Hepatocyte (in vitro differentiated cells): ENCODE measurements at regions not wholly inside any gene's neighbourhood (a gene's known extent, or its start where the extent isn't known, plus 50 kb on each side); places are given as distances from the start of the nearest gene placed in this dataset.
A peak's percentile ranks its signal among the peaks of the same experiment; 100 is the strongest.

Source experiments
- DNase-seq: peaks from one replicate; pipeline ENCODE4 v3.0.0-alpha.2; 2016; ENCODE audit warnings: low spot score
- H2AFZ ChIP-seq: fragments of 200-600 bp; sonication (generic); 2 replicates; pipeline ENCODE4 v1.6.0; 2016; ENCODE audit warnings: antibody characterized with exemption, mild to moderate bottlenecking
- H3K27ac ChIP-seq: fragments of 200-600 bp; sonication (generic); 2 replicates; pipeline ENCODE4 v1.5.1; 2016; ENCODE audit warnings: mild to moderate bottlenecking
- H3K27me3 ChIP-seq: fragments of 200-600 bp; sonication (generic); 2 replicates; pipeline ENCODE4 v1.6.1; 2016
- H3K36me3 ChIP-seq: fragments of 200-600 bp; sonication (generic); replicated peaks from 2 replicates; pipeline ENCODE4 v1.5.1; 2016; ENCODE audit warnings: low read depth; ENCODE audit not compliant: insufficient read depth
- H3K4me1 ChIP-seq: fragments of 200-600 bp; sonication (generic); 2 replicates; pipeline ENCODE4 v1.5.1; 2016; ENCODE audit warnings: mild to moderate bottlenecking, moderate library complexity; ENCODE audit not compliant: insufficient read depth
- H3K4me2 ChIP-seq: fragments of 200-600 bp; sonication (generic); 2 replicates; pipeline ENCODE4 v1.6.0; 2016
- H3K4me3 ChIP-seq: fragments of 200-600 bp; sonication (generic); 2 replicates; pipeline ENCODE4 v1.5.1; 2016; ENCODE audit warnings: mild to moderate bottlenecking
- H3K79me2 ChIP-seq: fragments of 200-600 bp; sonication (generic); 2 replicates; pipeline ENCODE4 v1.6.0; 2017; ENCODE audit warnings: mild to moderate bottlenecking
- H3K9me2 ChIP-seq: fragments of 200-600 bp; sonication (generic); replicated peaks from 2 replicates; pipeline ENCODE4 v1.6.0; 2017; ENCODE audit warnings: mild to moderate bottlenecking; ENCODE audit not compliant: insufficient read depth
- H3K9me3 ChIP-seq: fragments of 200-600 bp; sonication (generic); 2 replicates; pipeline ENCODE4 v1.5.1; 2016; ENCODE audit warnings: low read depth, mild to moderate bottlenecking
- H4K20me1 ChIP-seq: fragments of 200-600 bp; sonication (generic); 2 replicates; pipeline ENCODE4 v1.6.0; 2016; ENCODE audit warnings: mild to moderate bottlenecking; ENCODE audit not compliant: insufficient read depth, poor library complexity, severe bottlenecking
- CTCF ChIP-seq: fragments of 200-600 bp; sonication (generic); IDR thresholded peaks from 2 replicates; pipeline ENCODE4 v1.5.1; 2016; ENCODE audit warnings: antibody characterized with exemption, mild to moderate bottlenecking; ENCODE audit not compliant: poor library complexity
- EZH2 ChIP-seq: fragments of 200-600 bp; sonication (generic); IDR thresholded peaks from 2 replicates; pipeline ENCODE4 v1.6.1; 2016; ENCODE audit warnings: antibody characterized with exemption, mild to moderate bottlenecking, borderline replicate concordance
- EZH2phosphoT487 ChIP-seq: fragments of 200-600 bp; sonication (generic); IDR thresholded peaks from one replicate; pipeline ENCODE4 v1.6.1; 2018; ENCODE audit warnings: antibody characterized with exemption, mild to moderate bottlenecking, low read depth, moderate library complexity; ENCODE audit not compliant: unreplicated experiment, severe bottlenecking
- WGBS: methylation state at CpG from one replicate; pipeline ENCODE4 v1.1.6; 2016; ENCODE audit warnings: low lambda C conversion rate; ENCODE audit errors: missing lambda C conversion rate; 5-methylcytosine and 5-hydroxymethylcytosine counted together

- WGBS: 44% methylated on average over 12 of the region's 14 CpGs
- Histone ChIP-seq H3K27me3 (no peaks in the 10 kb centered on the region), H3K79me2 (no peaks in the 10 kb centered on the region), H3K36me3 (no peaks in the 10 kb centered on the region), H4K20me1 (no peaks in the 10 kb centered on the region), H3K27ac (peak overlapping the region; percentile 93), H3K4me2 (peak overlapping the region; percentile 64), H2AFZ (peak overlapping the region; percentile 37), H3K4me3 (no peak overlapping the region), H3K4me1 (peaks cover 33% of the 10 kb centered on the region), H3K9me2 (no peaks in the 10 kb centered on the region), H3K9me3 (no peaks in the 10 kb centered on the region)
- peak; percentile 80 for DNase-seq
- TF ChIP-seq EZH2 (no peak), EZH2phosphoT487 (no peak), CTCF (no peak)
These were observed 163.5 kb downstream of the UXS1 start for GRCh38 chr2:106030287-106031268.

- H2AFZ ChIP-seq: no peak overlapping the region
- H4K20me1 ChIP-seq: no peaks in the 10 kb centered on the region
- peak; percentile 50 for DNase-seq
- no peaks in the 10 kb centered on the region for H3K9me3 ChIP-seq
- no peaks in the 10 kb centered on the region for H3K9me2 ChIP-seq
- TF ChIP-seq EZH2phosphoT487 (no peak), CTCF (no peak), EZH2 (no peak)
- H3K79me2 ChIP-seq: no peaks in the 10 kb centered on the region
- H3K27me3 ChIP-seq: no peaks in the 10 kb centered on the region
- H3K4me3 ChIP-seq: no peak overlapping the region
- peak overlapping the region; percentile 43 for H3K27ac ChIP-seq
- 70% methylated on average over 4 of the region's 4 CpGs for WGBS
- H3K4me1 ChIP-seq: peaks cover 33% of the 10 kb centered on the region
- H3K4me2 ChIP-seq: no peak overlapping the region
- H3K36me3 ChIP-seq: no peaks in the 10 kb centered on the region
These were observed 165.9 kb downstream of the UXS1 start for GRCh38 chr2:106028192-106028591.

- Histone ChIP-seq H3K4me1 (peaks cover 26% of the 10 kb centered on the region), H3K4me3 (no peak overlapping the region), H3K9me3 (no peaks in the 10 kb centered on the region), H4K20me1 (no peaks in the 10 kb centered on the region), H3K27me3 (no peaks in the 10 kb centered on the region), H3K4me2 (no peak overlapping the region), H3K9me2 (no peaks in the 10 kb centered on the region), H3K36me3 (no peaks in the 10 kb centered on the region), H2AFZ (no peak overlapping the region), H3K27ac (no peak overlapping the region), H3K79me2 (no peaks in the 10 kb centered on the region)
- WGBS: 83% methylated on average over 6 of the region's 6 CpGs
- DNase-seq: no peak
- no peak for TF ChIP-seq EZH2phosphoT487
These were observed 167.6 kb downstream of the UXS1 start for GRCh38 chr2:106026271-106027190.
